Heart right ventricle (tissue), 16 donors: ENCODE measurements at regions not wholly inside any gene's neighbourhood (a gene's known extent, or its start where the extent isn't known, plus 50 kb on each side); places are given as distances from the start of the nearest gene placed in this dataset.

Experiments used
- ATAC-seq, 8 donors: fragments of 200-7000 bp; cut with Tn5 transposase; one replicate each; pipeline ENCODE4 v1.9.1; 2020; ENCODE audit warnings: mild to moderate bottlenecking in 8 of 8, moderate library complexity in 8 of 8, moderate number of reproducible peaks in 1 of 8
- DNase-seq, 2 donors: peaks; one replicate each; pipeline ENCODE4 v3.0.0-alpha.2; 2020
- H3K27ac ChIP-seq, 10 donors: fragments of 200-600 bp; sonication (generic) in 2 of 10; one replicate each; pipeline versions ENCODE4 v1.5.0 to v1.8.0; 2020 to 2022; ENCODE audit warnings: mild to moderate bottlenecking in 3 of 10
- H3K27me3 ChIP-seq, 7 donors: fragments of 200-600 bp; one replicate each; pipeline ENCODE4 v1.8.0; 2021 to 2022; ENCODE audit warnings: mild to moderate bottlenecking in 2 of 7
- H3K36me3 ChIP-seq, 9 donors: fragments of 200-600 bp; sonication (generic) in 1 of 9; one replicate each; pipeline versions ENCODE4 v1.5.0 to v1.8.0; 2020 to 2022; ENCODE audit warnings: mild to moderate bottlenecking in 2 of 9
- H3K4me1 ChIP-seq, 9 donors: fragments of 200-600 bp; sonication (generic) in 1 of 9; one replicate each; pipeline versions ENCODE4 v1.5.0 to v1.8.0; 2020 to 2022; ENCODE audit warnings: mild to moderate bottlenecking in 4 of 9
- H3K4me3 ChIP-seq, 10 donors: fragments of 200-600 bp; sonication (generic) in 2 of 10; one replicate each; pipeline versions ENCODE4 v1.5.0 to v1.8.0; 2020 to 2022; ENCODE audit warnings: mild to moderate bottlenecking in 7 of 10, moderate library complexity in 2 of 10
- H3K9me3 ChIP-seq, 11 donors: fragments of 200-600 bp in 10 of 11; sonication (generic) in 2 of 11; one replicate each; pipeline versions ENCODE4 v1.5.0 to v1.8.0; 2013 to 2022; ENCODE audit warnings: mild to moderate bottlenecking in 2 of 11, control low read depth in 1 of 11, moderate library complexity in 1 of 11
- CTCF ChIP-seq, 9 donors: fragments of 200-600 bp; sonication (generic) in 2 of 9; IDR thresholded peaks; one replicate each; pipeline versions ENCODE4 v1.5.0 to v1.8.0; 2021 to 2022; ENCODE audit warnings: antibody characterized with exemption in 9 of 9, mild to moderate bottlenecking in 5 of 9, moderate library complexity in 1 of 9
- WGBS, 2 donors: extraction: QIAGEN DNeasy Blood & Tissue Kit; methylation state at CpG; one replicate each; pipeline ENCODE4 v1.1.7; 2013; ENCODE audit warnings: inconsistent platforms in 1 of 2; 5-methylcytosine and 5-hydroxymethylcytosine counted together
- intact Hi-C, 10 donors: fragments of 100-400 bp; cut with DNase I; formaldehyde crosslinking; loops; one replicate each; pipeline versions ENCODE4 v1.11.1 to v1.14.2; 2022
- donor health status: Arrhythmogenic right ventricular cardiomyopathy.
- donor health status: ischemic (EF 13 %, LVEDD 7.1; RV severe dilation, severe dysfunction).
- donor health status: healthy with polysubstance abuse.
- donor health status: DM: no; HTN: yes; CAD: no.
- donor health status: DM: no; HTN: no; CAD: no.
- donor health status: ischemic (EF 25% LVEDD 6.9; RV normal size, moderate dysfunction).
- donor health status: ischemic (EF 25% LVEDD 5.7; RV mildly dilated, moderate dysfunction).
- donor health status: healthy.
- donor health status: DM: yes; HTN: yes; CAD: no.
- donor health status: Ischemic cardiomyopathy.
- donor health status: ischemic (EF 35%, LVEDD 5.7; RV mildly dilated, moderate dysfunction).
- donor health status: nonischemic (EF 11% LVEDD 7.7; RV severe dilation, severe dysfunction).
- donor health status: DM: yes; HTN: yes; CAD: no.
- donor health status: PGD.
- donor health status: ischemic (EF 29% LVEDD 5.4; RV normal size, mild dysfunction).
- donor health status: nonischemic (EF 23%, LVEDD 6.1; RV moderate dilation, normal function).

- H3K27me3 ChIP-seq: no peaks in the 10 kb centered on the region
- no peaks in the 10 kb centered on the region for H3K36me3 ChIP-seq
- peaks cover 0 to 40% (median 15%) of the 10 kb centered on the region in 9 donors for H3K4me1 ChIP-seq
- no peaks in the 10 kb centered on the region for H3K9me3 ChIP-seq
- ATAC-seq (no peak), DNase-seq (no peak)
- H3K27ac ChIP-seq: no peak overlapping the region
- WGBS, 2 donors: 86 to 88% methylated on average over 5 of the region's 5 CpGs
- intact Hi-C loops: loop anchor here in 5 of 10 donors (5.0 to 10.0 kb wide), 4 partner anchors 117 to 205 kb away; no protein-coding TSS in a partner anchor
- TF ChIP-seq CTCF (IDR thresholded peaks at IDR 0.05): no peak
- no peak overlapping the region for H3K4me3 ChIP-seq
These were observed 57.9 kb upstream of the PTGFRN start for GRCh38 chr1:116851846-116852245.

GRCh38 chr1:116852367-116852766 is 57.3 kb upstream of the PTGFRN start:
- TF ChIP-seq CTCF (IDR thresholded peaks at IDR 0.05): no peak
- Histone ChIP-seq H3K9me3 (no peaks in the 10 kb centered on the region), H3K4me1 (peaks cover 0 to 38% (median 15%) of the 10 kb centered on the region in 9 donors), H3K27ac (no peak overlapping the region), H3K4me3 (no peak overlapping the region), H3K36me3 (no peaks in the 10 kb centered on the region), H3K27me3 (no peaks in the 10 kb centered on the region)
- 76 to 90% methylated on average over 7 of the region's 7 CpGs for WGBS, 2 donors
- intact Hi-C loops: loop anchor here in 5 of 10 donors (5.0 to 10.0 kb wide), 4 partner anchors 118 to 205 kb away; no protein-coding TSS in a partner anchor
- no peak for DNase-seq
- no peak for ATAC-seq

- Histone ChIP-seq H3K9me3 (no peaks in the 10 kb centered on the region), H3K4me1 (peaks cover 0 to 32% (median 15%) of the 10 kb centered on the region in 9 donors), H3K27me3 (no peaks in the 10 kb centered on the region), H3K27ac (no peak overlapping the region), H3K36me3 (no peaks in the 10 kb centered on the region), H3K4me3 (no peak overlapping the region)
- TF ChIP-seq CTCF (IDR thresholded peaks at IDR 0.05): no peak
- 76 to 83% methylated on average over 3 of the region's 3 CpGs for WGBS, 2 donors
- intact Hi-C loops: loop anchor here in 5 of 10 donors (5.0 to 10.0 kb wide), 4 partner anchors 118 to 204 kb away; no protein-coding TSS in a partner anchor
- DNase-seq (no peak), ATAC-seq (no peak)
These were observed 56.8 kb upstream of the PTGFRN start for GRCh38 chr1:116852910-116853309.

- DNase-seq: no peak
- Histone ChIP-seq H3K36me3 (no peaks in the 10 kb centered on the region), H3K4me1 (peaks cover 0 to 28% (median 15%) of the 10 kb centered on the region in 9 donors), H3K27ac (no peak overlapping the region), H3K27me3 (no peaks in the 10 kb centered on the region), H3K9me3 (no peaks in the 10 kb centered on the region), H3K4me3 (no peak overlapping the region)
- no peak for TF ChIP-seq CTCF (IDR thresholded peaks at IDR 0.05)
- ATAC-seq: peak in 1 of 8 donors; percentile 66
- WGBS, 2 donors: 66 to 67% methylated on average over 4 of the region's 4 CpGs
- intact Hi-C loops: loop anchor here in 7 of 10 donors (2.0 to 10.0 kb wide), 6 partner anchors 119 to 203 kb away; no protein-coding TSS in a partner anchor
These were observed 55.9 kb upstream of the PTGFRN start for GRCh38 chr1:116853680-116854402.
